ENCODE measurements at regions not wholly inside any gene's neighbourhood (a gene's known extent, or its start where the extent isn't known, plus 50 kb on each side); places are given as distances from the start of the nearest gene placed in this dataset.

DNA sequence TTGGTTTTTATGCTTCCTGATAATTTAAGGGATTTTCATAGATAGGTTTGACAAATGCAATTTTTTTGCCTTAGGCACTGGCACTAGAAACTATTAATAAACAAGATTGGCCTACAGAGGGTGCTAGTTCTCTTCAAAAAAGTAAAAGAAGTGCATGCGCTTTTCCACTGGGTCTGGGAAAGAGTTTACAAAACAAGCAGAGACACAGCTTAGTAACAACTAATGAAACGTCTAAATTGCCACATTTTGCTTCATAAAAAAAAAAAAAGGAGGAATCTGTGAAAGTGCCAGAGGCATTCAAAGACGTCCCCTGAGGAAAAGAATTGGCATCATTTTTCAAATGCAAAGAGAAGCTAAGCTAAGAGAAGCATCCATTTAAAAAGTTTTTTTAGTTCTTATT, 58.3 kb upstream of the EEA1 start:
- no TSS peak for BruUV-seq (replicated peaks)
- CTCF ChIA-PET: interaction anchor here (0.6 to 2.2 kb wide), 10 partner anchors 30 to 432 kb away, joined by 3 to 21 read pairs (median 4); partner anchors contain the start of gene EEA1
- H3K4me3 ChIP-seq (ENCODE audit: low read depth, low read length, poor library complexity, severe bottlenecking): no peak overlapping the region
- TF ChIP-seq, protein P1, sequence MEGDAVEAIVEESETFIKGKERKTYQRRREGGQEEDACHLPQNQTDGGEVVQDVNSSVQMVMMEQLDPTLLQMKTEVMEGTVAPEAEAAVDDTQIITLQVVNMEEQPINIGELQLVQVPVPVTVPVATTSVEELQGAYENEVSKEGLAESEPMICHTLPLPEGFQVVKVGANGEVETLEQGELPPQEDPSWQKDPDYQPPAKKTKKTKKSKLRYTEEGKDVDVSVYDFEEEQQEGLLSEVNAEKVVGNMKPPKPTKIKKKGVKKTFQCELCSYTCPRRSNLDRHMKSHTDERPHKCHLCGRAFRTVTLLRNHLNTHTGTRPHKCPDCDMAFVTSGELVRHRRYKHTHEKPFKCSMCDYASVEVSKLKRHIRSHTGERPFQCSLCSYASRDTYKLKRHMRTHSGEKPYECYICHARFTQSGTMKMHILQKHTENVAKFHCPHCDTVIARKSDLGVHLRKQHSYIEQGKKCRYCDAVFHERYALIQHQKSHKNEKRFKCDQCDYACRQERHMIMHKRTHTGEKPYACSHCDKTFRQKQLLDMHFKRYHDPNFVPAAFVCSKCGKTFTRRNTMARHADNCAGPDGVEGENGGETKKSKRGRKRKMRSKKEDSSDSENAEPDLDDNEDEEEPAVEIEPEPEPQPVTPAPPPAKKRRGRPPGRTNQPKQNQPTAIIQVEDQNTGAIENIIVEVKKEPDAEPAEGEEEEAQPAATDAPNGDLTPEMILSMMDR (conservative IDR thresholded peaks at IDR 0.05; ENCODE audit: low read depth, low read length): peak; percentile 69
- TF ChIP-seq EZH2 (IDR thresholded peaks at IDR 0.05; ENCODE audit: borderline replicate concordance, low read depth, low read length, poor library complexity, severe bottlenecking): no peak
- H3K27me3 ChIP-seq (replicated peaks; ENCODE audit: insufficient read depth, low read depth, low read length, poor library complexity): no peaks in the 10 kb centered on the region
- H3K36me3 ChIP-seq (ENCODE audit: insufficient read depth, low read length, poor library complexity, severe bottlenecking): no peaks in the 10 kb centered on the region
- peak; percentile 90 for DNase-seq (ENCODE audit: low spot score)
- peaks cover 7% of the 10 kb centered on the region for H3K4me1 ChIP-seq (ENCODE audit: insufficient read depth, low read length, poor library complexity, severe bottlenecking)
- peaks cover 5% of the 10 kb centered on the region for H3K9me3 ChIP-seq (ENCODE audit: low read depth, low read length, poor library complexity, severe bottlenecking)
- POLR2A ChIA-PET (ENCODE audit: low non-redundant PET): no interaction called here
- intact Hi-C loops (cut with micrococcal nuclease; ENCODE audit: unreplicated experiment): loop anchor here (1.0 to 5.0 kb wide), 4 partner anchors 110 to 409 kb away; no protein-coding TSS in a partner anchor
- peak overlapping the region; percentile 35 for H3K27ac ChIP-seq (ENCODE audit: low read depth, low read length, poor library complexity, severe bottlenecking)

DNA sequence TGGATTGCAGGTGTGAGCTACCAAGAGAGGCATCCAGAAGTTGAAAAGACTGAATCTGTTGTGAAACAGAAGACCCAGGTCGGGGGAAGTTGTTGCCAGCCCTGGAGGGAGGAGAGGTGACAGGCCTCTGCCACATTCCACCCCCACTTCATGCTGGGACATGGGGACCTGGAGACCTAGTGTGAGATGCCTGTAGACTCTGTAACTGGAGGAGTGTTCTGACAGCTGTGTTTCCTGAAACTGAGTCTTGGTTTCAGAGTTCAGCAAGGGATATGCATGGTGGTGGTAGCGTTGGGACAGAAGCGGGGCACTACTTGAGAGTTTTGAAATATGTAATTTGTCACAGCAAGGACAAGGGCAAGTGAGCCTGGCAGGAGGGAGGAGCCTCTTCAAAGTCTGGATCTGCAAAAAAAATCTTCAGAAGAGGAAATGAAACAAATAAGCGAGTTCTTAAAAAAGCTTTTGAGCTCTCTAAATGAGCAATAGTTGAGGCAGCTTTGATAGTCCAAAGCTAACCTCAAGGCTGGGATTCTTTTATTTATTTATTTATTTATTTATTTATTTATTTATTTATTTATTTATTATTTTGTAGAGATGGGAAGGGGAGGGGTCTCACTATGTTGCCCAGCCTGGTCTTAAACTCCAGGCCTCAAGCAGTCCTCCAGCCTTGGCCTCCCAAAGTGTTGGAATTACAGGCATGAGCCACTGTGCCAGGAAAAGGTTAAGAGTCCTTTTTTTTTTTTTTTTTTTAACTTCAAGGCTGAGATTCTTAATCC, 58.9 kb upstream of the EEA1 start:
- H3K9me3 ChIP-seq (ENCODE audit: low read depth, low read length, poor library complexity, severe bottlenecking): peaks cover 6% of the 10 kb centered on the region
- no peak overlapping the region for H3K4me3 ChIP-seq (ENCODE audit: low read depth, low read length, poor library complexity, severe bottlenecking)
- peaks cover 7% of the 10 kb centered on the region for H3K4me1 ChIP-seq (ENCODE audit: insufficient read depth, low read length, poor library complexity, severe bottlenecking)
- TF ChIP-seq, protein P1 (conservative IDR thresholded peaks at IDR 0.05; ENCODE audit: low read depth, low read length): no peak
- TF ChIP-seq EZH2 (IDR thresholded peaks at IDR 0.05; ENCODE audit: borderline replicate concordance, low read depth, low read length, poor library complexity, severe bottlenecking): no peak
- intact Hi-C loops (cut with micrococcal nuclease; ENCODE audit: unreplicated experiment): loop anchor here (1.0 to 5.0 kb wide), 5 partner anchors 109 to 1113 kb away; no protein-coding TSS in a partner anchor
- CTCF ChIA-PET: interaction anchor here (0.6 to 2.2 kb wide), 9 partner anchors 29 to 431 kb away, joined by 3 to 21 read pairs (median 4); partner anchors contain the start of gene EEA1
- no peaks in the 10 kb centered on the region for H3K36me3 ChIP-seq (ENCODE audit: insufficient read depth, low read length, poor library complexity, severe bottlenecking)
- DNase-seq (ENCODE audit: low spot score): peak; percentile 17
- H3K27ac ChIP-seq (ENCODE audit: low read depth, low read length, poor library complexity, severe bottlenecking): peak overlapping the region; percentile 35
- BruUV-seq (replicated peaks): no TSS peak
- POLR2A ChIA-PET (ENCODE audit: low non-redundant PET): interaction anchor here (0.6 kb wide), 1 partner anchor 764 kb away, joined by 3 read pairs; no protein-coding TSS in a partner anchor
- no peaks in the 10 kb centered on the region for H3K27me3 ChIP-seq (replicated peaks; ENCODE audit: insufficient read depth, low read depth, low read length, poor library complexity)

DNA sequence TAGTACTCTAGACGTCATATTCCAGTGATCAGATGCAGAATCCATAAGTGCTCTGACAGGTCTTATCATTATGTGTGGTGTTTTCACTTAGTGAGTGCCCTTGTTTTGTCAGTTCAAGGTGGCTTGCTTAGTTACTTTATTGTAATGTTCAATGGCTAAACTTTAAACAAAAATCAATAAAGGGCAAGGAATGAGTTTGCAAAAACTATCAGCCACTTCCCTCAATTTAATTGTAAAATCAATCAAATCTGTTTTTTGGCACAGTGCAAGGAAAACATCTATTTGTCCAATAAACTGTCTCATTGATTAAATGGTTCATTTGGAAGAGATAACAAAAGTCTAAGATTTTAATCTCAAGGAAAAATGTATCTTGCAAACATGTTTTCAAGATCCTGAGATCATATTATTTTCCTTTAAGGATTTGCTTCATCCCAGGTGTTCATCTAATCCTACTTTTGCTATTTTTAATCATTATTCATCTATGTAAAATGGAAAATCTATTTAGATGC, 59.6 kb upstream of the EEA1 start:
- POLR2A ChIA-PET (ENCODE audit: low non-redundant PET): interaction anchor here (0.6 kb wide), 1 partner anchor 763 kb away, joined by 3 read pairs; no protein-coding TSS in a partner anchor
- H3K9me3 ChIP-seq (ENCODE audit: low read depth, low read length, poor library complexity, severe bottlenecking): peaks cover 6% of the 10 kb centered on the region
- intact Hi-C loops (cut with micrococcal nuclease; ENCODE audit: unreplicated experiment): loop anchor here (2.0 to 5.0 kb wide), 3 partner anchors 109 to 1112 kb away; no protein-coding TSS in a partner anchor
- DNase-seq (ENCODE audit: low spot score): no peak
- peaks cover 7% of the 10 kb centered on the region for H3K4me1 ChIP-seq (ENCODE audit: insufficient read depth, low read length, poor library complexity, severe bottlenecking)
- no peaks in the 10 kb centered on the region for H3K36me3 ChIP-seq (ENCODE audit: insufficient read depth, low read length, poor library complexity, severe bottlenecking)
- no TSS peak for BruUV-seq (replicated peaks)
- no peak overlapping the region for H3K4me3 ChIP-seq (ENCODE audit: low read depth, low read length, poor library complexity, severe bottlenecking)
- TF ChIP-seq EZH2 (IDR thresholded peaks at IDR 0.05; ENCODE audit: borderline replicate concordance, low read depth, low read length, poor library complexity, severe bottlenecking): no peak
- CTCF ChIA-PET: interaction anchor here (2.1 to 2.2 kb wide), 2 partner anchors 409 to 431 kb away, joined by 13 to 21 read pairs; no protein-coding TSS in a partner anchor
- H3K27ac ChIP-seq (ENCODE audit: low read depth, low read length, poor library complexity, severe bottlenecking): no peak overlapping the region
- no peaks in the 10 kb centered on the region for H3K27me3 ChIP-seq (replicated peaks; ENCODE audit: insufficient read depth, low read depth, low read length, poor library complexity)
